PC-3 (cell line): ENCODE measurements at regions not wholly inside any gene's neighbourhood (a gene's known extent, or its start where the extent isn't known, plus 50 kb on each side); places are given as distances from the start of the nearest gene placed in this dataset.

Experiments used
- ATAC-seq: fragments of 200-7000 bp; cut with Tn5 transposase; 2 replicates; pipeline ENCODE4 v1.9.1; 2020; ENCODE audit warnings: mild to moderate bottlenecking, moderate library complexity
- BruUV-seq: library from RNA; stranded (reverse); fragments of 400-500 nt; replicated peaks from 2 replicates; lab custom pipeline; 2021; lab: Mats Ljungman, UMichigan
- CTCF ChIA-PET: fragments of 300-600 bp; sonication (Branson Sonifier 250); formaldehyde crosslinking; loops from one replicate; lab custom pipeline; 2022; ENCODE audit warnings: antibody characterized with exemption; lab: Charles Lee
- POLR2A ChIA-PET: fragments of 300-600 bp; sonication (Branson Sonifier 250); formaldehyde crosslinking; loops from one replicate; lab custom pipeline; 2022; ENCODE audit warnings: antibody characterized with exemption; ENCODE audit not compliant: unreplicated experiment; lab: Charles Lee
- DNase-seq: peaks from one replicate; pipeline ENCODE4 v3.0.0-alpha.2; 2015
- H2AFZ ChIP-seq: fragments of 300-600 bp; sonication (generic); 2 replicates; pipeline ENCODE4 v1.6.0; 2016; ENCODE audit warnings: antibody characterized with exemption, low read length
- H3F3A ChIP-seq: fragments of 300-600 bp; sonication (generic); one replicate; pipeline ENCODE4 v1.6.0; 2017; ENCODE audit warnings: antibody characterized with exemption, low read length, control low read depth, mild to moderate bottlenecking; ENCODE audit not compliant: unreplicated experiment
- H3K27ac ChIP-seq: fragments of 300-600 bp; sonication (generic); 2 replicates; pipeline ENCODE4 v1.5.1; 2016; ENCODE audit warnings: mild to moderate bottlenecking, low read length
- H3K27me3 ChIP-seq: fragments of 300-600 bp; sonication (generic); 2 replicates; pipeline ENCODE4 v1.6.1; 2016; ENCODE audit warnings: low read length, mixed read lengths
- H3K36me3 ChIP-seq: fragments of 300-600 bp; sonication (generic); 2 replicates; pipeline ENCODE4 v1.6.1; 2016; ENCODE audit warnings: low read depth, mixed run types, low read length, mixed read lengths
- H3K4me1 ChIP-seq: fragments of 300-600 bp; sonication (generic); 2 replicates; pipeline ENCODE4 v1.5.1; 2016; ENCODE audit warnings: low read length; ENCODE audit not compliant: insufficient read depth
- H3K4me2 ChIP-seq: fragments of 300-600 bp; sonication (generic); 2 replicates; pipeline ENCODE4 v1.6.0; 2016; ENCODE audit warnings: low read length
- H3K4me3 ChIP-seq: fragments of 300-600 bp; sonication (generic); 2 replicates; pipeline ENCODE4 v1.5.1; 2016; ENCODE audit warnings: mild to moderate bottlenecking, low read length, mixed read lengths
- H3K79me2 ChIP-seq: fragments of 300-600 bp; sonication (generic); 2 replicates; pipeline ENCODE4 v1.6.1; 2017; ENCODE audit warnings: low read length, mixed read lengths
- H3K9ac ChIP-seq: fragments of 300-600 bp; sonication (generic); 2 replicates; pipeline ENCODE4 v1.6.0; 2016; ENCODE audit warnings: mild to moderate bottlenecking, low read length
- H3K9me2 ChIP-seq: fragments of 300-600 bp; sonication (generic); replicated peaks from 2 replicates; pipeline ENCODE4 v1.6.1; 2016; ENCODE audit warnings: mixed run types, low read length, mixed read lengths
- H3K9me3 ChIP-seq: fragments of 300-600 bp; sonication (generic); 2 replicates; pipeline ENCODE4 v1.6.1; 2016; ENCODE audit warnings: low read length, mixed read lengths
- H4K20me1 ChIP-seq: fragments of 300-600 bp; sonication (generic); 2 replicates; pipeline ENCODE4 v1.6.1; 2016; ENCODE audit warnings: low read length, mixed read lengths
- EZH2 ChIP-seq: fragments of 300-600 bp; sonication (generic); IDR thresholded peaks from one replicate; pipeline ENCODE4 v1.6.1; 2017; ENCODE audit warnings: antibody characterized with exemption, mild to moderate bottlenecking, low read length; ENCODE audit not compliant: unreplicated experiment
- EZH2phosphoT487 ChIP-seq: fragments of 300-600 bp; sonication (generic); IDR thresholded peaks from 2 replicates; pipeline ENCODE4 v1.6.1; 2018; ENCODE audit warnings: mild to moderate bottlenecking, antibody characterized with exemption, low read length, borderline replicate concordance
- intact Hi-C: fragments of 100-400 bp; cut with micrococcal nuclease; formaldehyde crosslinking; loops from 2 replicates; pipeline ENCODE4 v1.9.0; 2023
- TF ChIP-seq, protein P1 (sequence below): fragments of 300-600 bp; sonication (generic); conservative IDR thresholded peaks from 2 replicates; pipeline ENCODE4 v1.5.1; 2017; ENCODE audit warnings: antibody characterized with exemption, low read depth, mild to moderate bottlenecking, low read length

DNA sequence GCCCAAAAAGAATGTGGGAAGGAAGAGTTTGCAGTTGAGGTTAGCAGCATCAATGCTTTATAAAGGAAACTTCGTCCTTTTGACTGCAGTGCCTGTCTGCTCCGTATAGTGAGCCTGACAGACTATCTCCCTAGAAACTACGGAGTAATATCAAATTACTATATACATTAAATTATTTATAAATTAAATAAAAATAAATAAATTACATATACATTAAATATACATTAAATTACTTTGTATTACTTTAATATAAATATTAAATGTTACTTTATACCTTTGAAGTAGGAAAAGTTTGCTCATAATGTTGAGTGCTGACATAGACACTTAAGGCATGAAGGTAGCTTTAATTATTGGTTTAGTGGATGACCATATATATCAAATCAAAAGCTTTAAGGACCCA, 165.2 kb downstream of the IL15 start:
- POLR2A ChIA-PET = no interaction called here
- Histone ChIP-seq H4K20me1 (no peaks in the 10 kb centered on the region), H2AFZ (no peak overlapping the region), H3K4me1 (peaks cover 17% of the 10 kb centered on the region), H3K9ac (no peak overlapping the region), H3K27ac (no peak overlapping the region), H3K9me2 (no peaks in the 10 kb centered on the region), H3K9me3 (no peaks in the 10 kb centered on the region), H3K4me2 (no peak overlapping the region), H3K36me3 (no peaks in the 10 kb centered on the region), H3K4me3 (no peak overlapping the region), H3F3A (no peaks in the 10 kb centered on the region), H3K79me2 (no peaks in the 10 kb centered on the region), H3K27me3 (no peaks in the 10 kb centered on the region)
- CTCF ChIA-PET = no interaction called here
- ATAC-seq (no peak), DNase-seq (no peak)
- TF ChIP-seq EZH2 (no peak), EZH2phosphoT487 (no peak)
- TF ChIP-seq, protein P1, sequence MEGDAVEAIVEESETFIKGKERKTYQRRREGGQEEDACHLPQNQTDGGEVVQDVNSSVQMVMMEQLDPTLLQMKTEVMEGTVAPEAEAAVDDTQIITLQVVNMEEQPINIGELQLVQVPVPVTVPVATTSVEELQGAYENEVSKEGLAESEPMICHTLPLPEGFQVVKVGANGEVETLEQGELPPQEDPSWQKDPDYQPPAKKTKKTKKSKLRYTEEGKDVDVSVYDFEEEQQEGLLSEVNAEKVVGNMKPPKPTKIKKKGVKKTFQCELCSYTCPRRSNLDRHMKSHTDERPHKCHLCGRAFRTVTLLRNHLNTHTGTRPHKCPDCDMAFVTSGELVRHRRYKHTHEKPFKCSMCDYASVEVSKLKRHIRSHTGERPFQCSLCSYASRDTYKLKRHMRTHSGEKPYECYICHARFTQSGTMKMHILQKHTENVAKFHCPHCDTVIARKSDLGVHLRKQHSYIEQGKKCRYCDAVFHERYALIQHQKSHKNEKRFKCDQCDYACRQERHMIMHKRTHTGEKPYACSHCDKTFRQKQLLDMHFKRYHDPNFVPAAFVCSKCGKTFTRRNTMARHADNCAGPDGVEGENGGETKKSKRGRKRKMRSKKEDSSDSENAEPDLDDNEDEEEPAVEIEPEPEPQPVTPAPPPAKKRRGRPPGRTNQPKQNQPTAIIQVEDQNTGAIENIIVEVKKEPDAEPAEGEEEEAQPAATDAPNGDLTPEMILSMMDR = no peak
- no TSS peak for BruUV-seq
- intact Hi-C loops = no loop called here

DNA sequence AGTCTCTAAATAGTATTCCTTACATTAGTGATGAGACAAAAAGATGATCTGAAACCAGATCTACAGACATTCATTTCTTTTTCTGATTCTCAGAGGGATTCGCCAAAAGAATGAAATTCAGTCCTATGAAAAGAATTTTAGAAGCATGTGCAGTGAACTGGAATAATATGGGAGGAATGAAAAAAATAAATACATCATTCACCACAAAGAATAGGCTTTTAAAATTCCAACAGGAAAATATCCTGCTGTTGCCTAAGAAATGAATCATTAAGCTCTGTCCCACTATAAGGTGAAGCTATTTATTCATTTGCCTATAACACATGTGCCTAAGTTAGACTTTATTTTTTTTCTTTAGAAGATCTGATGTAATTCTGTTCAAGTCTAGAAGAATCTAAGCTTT, 165.9 kb downstream of the IL15 start:
- no peak overlapping the region for H3K9ac ChIP-seq
- no peak overlapping the region; the same call in 1 of the 2 replicates for H3K4me3 ChIP-seq
- ATAC-seq (peak; percentile 79), DNase-seq (peak; percentile 84)
- H4K20me1 ChIP-seq = no peaks in the 10 kb centered on the region
- intact Hi-C loops = no loop called here
- no peak overlapping the region for H2AFZ ChIP-seq
- H3K27ac ChIP-seq = peak overlapping the region; percentile 40
- H3K9me3 ChIP-seq = no peaks in the 10 kb centered on the region
- TF ChIP-seq EZH2phosphoT487 = no peak
- TF ChIP-seq, protein P1 = no peak
- no peak for TF ChIP-seq EZH2
- peaks cover 24% of the 10 kb centered on the region for H3K4me1 ChIP-seq
- no peaks in the 10 kb centered on the region for H3K79me2 ChIP-seq
- no peaks in the 10 kb centered on the region for H3K27me3 ChIP-seq
- H3K36me3 ChIP-seq = no peaks in the 10 kb centered on the region
- POLR2A ChIA-PET = no interaction called here
- H3K4me2 ChIP-seq = peak overlapping the region; percentile 48
- no TSS peak for BruUV-seq
- H3F3A ChIP-seq = peaks cover 3% of the 10 kb centered on the region
- CTCF ChIA-PET = no interaction called here
- no peaks in the 10 kb centered on the region for H3K9me2 ChIP-seq

DNA sequence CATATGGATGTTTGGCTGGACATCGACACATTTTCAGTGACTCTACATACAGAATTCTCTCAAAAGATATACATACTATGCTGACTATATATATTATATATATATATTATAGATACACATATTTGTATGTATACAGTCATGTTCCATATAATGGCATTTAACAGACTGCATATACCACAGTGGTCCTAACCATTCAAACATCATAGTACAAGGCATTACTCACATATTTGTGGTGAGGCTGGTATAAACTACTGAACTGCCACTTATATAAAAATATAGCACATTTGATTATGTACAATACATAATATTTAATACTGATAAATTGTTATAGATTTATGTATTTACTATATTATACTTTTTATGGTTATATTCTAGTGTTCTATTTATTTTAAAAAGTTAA, 168.5 kb downstream of the IL15 start:
- no peaks in the 10 kb centered on the region for H3K9me3 ChIP-seq
- POLR2A ChIA-PET = no interaction called here
- H3K9ac ChIP-seq = no peak overlapping the region
- H3K27ac ChIP-seq = no peak overlapping the region
- CTCF ChIA-PET = no interaction called here
- H3K9me2 ChIP-seq = no peaks in the 10 kb centered on the region
- TF ChIP-seq EZH2 = no peak
- TF ChIP-seq, protein P1 = no peak
- TF ChIP-seq EZH2phosphoT487 = no peak
- DNase-seq (no peak), ATAC-seq (no peak)
- no peaks in the 10 kb centered on the region for H3K36me3 ChIP-seq
- H3K4me1 ChIP-seq = peaks cover 31% of the 10 kb centered on the region
- H3K4me3 ChIP-seq = no peak overlapping the region
- no peak overlapping the region for H3K4me2 ChIP-seq
- no peaks in the 10 kb centered on the region for H3K27me3 ChIP-seq
- H3K79me2 ChIP-seq = no peaks in the 10 kb centered on the region
- peaks cover 3% of the 10 kb centered on the region for H3F3A ChIP-seq
- BruUV-seq = no TSS peak
- H2AFZ ChIP-seq = no peak overlapping the region
- intact Hi-C loops = no loop called here
- no peaks in the 10 kb centered on the region for H4K20me1 ChIP-seq
